Cardiac muscle cell (in vitro differentiated cells and primary cell): ENCODE measurements at regions not wholly inside any gene's neighbourhood (a gene's known extent, or its start where the extent isn't known, plus 50 kb on each side); places are given as distances from the start of the nearest gene placed in this dataset.

Source experiments
- DNase-seq, 2 donors: peaks; one replicate each; pipeline versions ENCODE4 v3.0.0 to v3.0.0-alpha.2; 2010 to 2017; ENCODE audit warnings: low read depth in 1 of 2, low spot score in 1 of 2
- H3K27ac ChIP-seq: fragments of 200-600 bp; sonication (generic); 2 replicates; pipeline ENCODE4 v1.5.1; 2016
- H3K27me3 ChIP-seq: fragments of 200-600 bp; sonication (generic); 2 replicates; pipeline ENCODE4 v1.6.0; 2016; ENCODE audit warnings: control low read depth
- H3K36me3 ChIP-seq: fragments of 200-600 bp; sonication (generic); 2 replicates; pipeline ENCODE4 v1.5.1; 2016; ENCODE audit warnings: control low read depth
- H3K4me1 ChIP-seq: fragments of 200-600 bp; sonication (generic); 2 replicates; pipeline ENCODE4 v1.8.1; 2017; ENCODE audit warnings: low read depth, mild to moderate bottlenecking, mixed run types
- H3K4me3 ChIP-seq: fragments of 200-600 bp; sonication (generic); 2 replicates; pipeline ENCODE4 v1.5.1; 2016; ENCODE audit warnings: mild to moderate bottlenecking
- H3K9me3 ChIP-seq: fragments of 200-600 bp; sonication (generic); 2 replicates; pipeline ENCODE4 v1.5.1; 2017; ENCODE audit warnings: low read depth, mild to moderate bottlenecking, control low read depth
- CTCF ChIP-seq: IDR thresholded peaks from 2 replicates; pipeline ENCODE4 v1.5.1; 2012; ENCODE audit warnings: low read depth, mild to moderate bottlenecking, low read length

GRCh38 chr18:44323125-44323524, 357.6 kb upstream of the SETBP1 start:
- Histone ChIP-seq H3K4me1 (no peaks in the 10 kb centered on the region), H3K36me3 (no peaks in the 10 kb centered on the region), H3K4me3 (no peak overlapping the region), H3K27ac (no peak overlapping the region), H3K9me3 (no peaks in the 10 kb centered on the region), H3K27me3 (no peaks in the 10 kb centered on the region)
- no peak for TF ChIP-seq CTCF
- no peak for DNase-seq

GRCh38 chr18:44324361-44324760, 356.3 kb upstream of the SETBP1 start:
- no peak overlapping the region for H3K4me3 ChIP-seq
- no peak overlapping the region for H3K27ac ChIP-seq
- H3K9me3 ChIP-seq, result no peaks in the 10 kb centered on the region
- no peaks in the 10 kb centered on the region for H3K4me1 ChIP-seq
- no peak for TF ChIP-seq CTCF
- H3K36me3 ChIP-seq, result no peaks in the 10 kb centered on the region
- no peak for DNase-seq
- no peaks in the 10 kb centered on the region for H3K27me3 ChIP-seq

- TF ChIP-seq CTCF, result peak; percentile 69
- Histone ChIP-seq H3K9me3 (no peaks in the 10 kb centered on the region), H3K36me3 (no peaks in the 10 kb centered on the region), H3K27ac (no peak overlapping the region), H3K27me3 (no peaks in the 10 kb centered on the region), H3K4me1 (no peaks in the 10 kb centered on the region), H3K4me3 (no peak overlapping the region)
- DNase-seq, result peak; percentile 80 to 84
Observed at GRCh38 chr18:44325903-44326635, 354.6 kb upstream of the SETBP1 start.

GRCh38 chr18:44331656-44332570, 348.8 kb upstream of the SETBP1 start:
- TF ChIP-seq CTCF, result no peak
- Histone ChIP-seq H3K4me3 (no peak overlapping the region), H3K4me1 (no peaks in the 10 kb centered on the region), H3K27ac (no peak overlapping the region), H3K27me3 (no peaks in the 10 kb centered on the region), H3K9me3 (no peaks in the 10 kb centered on the region), H3K36me3 (no peaks in the 10 kb centered on the region)
- no peak for DNase-seq

GRCh38 chr18:44341759-44342158, 338.9 kb upstream of the SETBP1 start:
- Histone ChIP-seq H3K36me3 (no peaks in the 10 kb centered on the region), H3K4me1 (no peaks in the 10 kb centered on the region), H3K27me3 (no peaks in the 10 kb centered on the region), H3K9me3 (no peaks in the 10 kb centered on the region), H3K27ac (no peak overlapping the region), H3K4me3 (no peak overlapping the region)
- no peak for TF ChIP-seq CTCF
- DNase-seq, result no peak
